NOMO-1 (cell line): ENCODE measurements at regions not wholly inside any gene's neighbourhood (a gene's known extent, or its start where the extent isn't known, plus 50 kb on each side); places are given as distances from the start of the nearest gene placed in this dataset.

Experiments used
- DNase-seq, 2 experiments: peaks; one replicate each; lab custom pipeline; 2025; ENCODE audit not compliant: unreplicated experiment in 2 of 2; lab: John Stamatoyannopoulos, UW

- DNase-seq, result no peak
These were observed 200.2 kb upstream of the CHD6 start for GRCh38 chr20:41818369-41818768.

- DNase-seq, result no peak
These were observed 193.3 kb upstream of the CHD6 start for GRCh38 chr20:41811456-41811855.

GRCh38 chr20:41800040-41800439, 181.9 kb upstream of the CHD6 start:
- no peak for DNase-seq

GRCh38 chr20:41798930-41799502, 180.8 kb upstream of the CHD6 start:
- no peak for DNase-seq

- DNase-seq, result no peak
These were observed 168.0 kb upstream of the CHD6 start for GRCh38 chr20:41786158-41786557.

- no peak for DNase-seq
These were observed 166.2 kb upstream of the CHD6 start for GRCh38 chr20:41784209-41784958.

- no peak for DNase-seq
These were observed 165.4 kb upstream of the CHD6 start for GRCh38 chr20:41783423-41784208.

- DNase-seq, result no peak
These were observed 164.7 kb upstream of the CHD6 start for GRCh38 chr20:41782730-41783406.

GRCh38 chr20:41782255-41782654, 164.1 kb upstream of the CHD6 start:
- DNase-seq, result no peak

GRCh38 chr20:41776421-41776820, 158.2 kb upstream of the CHD6 start:
- DNase-seq, result no peak

- DNase-seq, result no peak
These were observed 156.1 kb upstream of the CHD6 start for GRCh38 chr20:41774291-41774690.

- DNase-seq, result no peak
These were observed 152.8 kb upstream of the CHD6 start for GRCh38 chr20:41770965-41771364.

GRCh38 chr20:41770427-41770826, 152.2 kb upstream of the CHD6 start:
- DNase-seq, result no peak

- DNase-seq, result no peak
These were observed 151.4 kb upstream of the CHD6 start for GRCh38 chr20:41769592-41770018.

GRCh38 chr20:41750137-41750536, 132.0 kb upstream of the CHD6 start:
- DNase-seq, result no peak

- no peak for DNase-seq
These were observed 130.8 kb upstream of the CHD6 start for GRCh38 chr20:41748756-41749582.

- no peak for DNase-seq
These were observed 129.9 kb upstream of the CHD6 start for GRCh38 chr20:41748051-41748450.

GRCh38 chr20:41747226-41747625, 129.0 kb upstream of the CHD6 start:
- no peak for DNase-seq

- DNase-seq, result no peak
These were observed 128.5 kb upstream of the CHD6 start for GRCh38 chr20:41746635-41747034.

GRCh38 chr20:41738604-41739206, 120.5 kb upstream of the CHD6 start:
- DNase-seq, result peak; percentile 21 to 30
